ENCODE measurements at regions not wholly inside any gene's neighbourhood (a gene's known extent, or its start where the extent isn't known, plus 50 kb on each side); places are given as distances from the start of the nearest gene placed in this dataset.

- Histone ChIP-seq H3K4me3 (ENCODE audit: low read depth, low read length) (no peak overlapping the region), H3K9me3 (no peaks in the 10 kb centered on the region), H3K4me1 (peaks cover 2% of the 10 kb centered on the region), H3K36me3 (ENCODE audit: control insufficient read depth, insufficient read depth, low read length) (no peaks in the 10 kb centered on the region), H3K27me3 (replicated peaks; ENCODE audit: control insufficient read depth, insufficient read depth, low read length) (no peaks in the 10 kb centered on the region)
- TF ChIP-seq, protein P1, sequence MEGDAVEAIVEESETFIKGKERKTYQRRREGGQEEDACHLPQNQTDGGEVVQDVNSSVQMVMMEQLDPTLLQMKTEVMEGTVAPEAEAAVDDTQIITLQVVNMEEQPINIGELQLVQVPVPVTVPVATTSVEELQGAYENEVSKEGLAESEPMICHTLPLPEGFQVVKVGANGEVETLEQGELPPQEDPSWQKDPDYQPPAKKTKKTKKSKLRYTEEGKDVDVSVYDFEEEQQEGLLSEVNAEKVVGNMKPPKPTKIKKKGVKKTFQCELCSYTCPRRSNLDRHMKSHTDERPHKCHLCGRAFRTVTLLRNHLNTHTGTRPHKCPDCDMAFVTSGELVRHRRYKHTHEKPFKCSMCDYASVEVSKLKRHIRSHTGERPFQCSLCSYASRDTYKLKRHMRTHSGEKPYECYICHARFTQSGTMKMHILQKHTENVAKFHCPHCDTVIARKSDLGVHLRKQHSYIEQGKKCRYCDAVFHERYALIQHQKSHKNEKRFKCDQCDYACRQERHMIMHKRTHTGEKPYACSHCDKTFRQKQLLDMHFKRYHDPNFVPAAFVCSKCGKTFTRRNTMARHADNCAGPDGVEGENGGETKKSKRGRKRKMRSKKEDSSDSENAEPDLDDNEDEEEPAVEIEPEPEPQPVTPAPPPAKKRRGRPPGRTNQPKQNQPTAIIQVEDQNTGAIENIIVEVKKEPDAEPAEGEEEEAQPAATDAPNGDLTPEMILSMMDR (IDR thresholded peaks at IDR 0.05; ENCODE audit: insufficient read depth in 1 of 2, low read depth in 1 of 2, low read length in 1 of 2, severe bottlenecking in 1 of 2, unreplicated experiment in 1 of 2) = no peak
- ChIA-PET CTCF (no interaction called here), POLR2A (no interaction called here)
- BruUV-seq (replicated peaks) = no TSS peak
- Mint-ChIP-seq H3K9me3 (ENCODE audit: unreplicated experiment) (no peaks in the 10 kb centered on the region), H3K36me3 (ENCODE audit: insufficient read depth, unreplicated experiment) (no peaks in the 10 kb centered on the region), H3K4me3 (ENCODE audit: unreplicated experiment) (no peak overlapping the region), H3K27ac (ENCODE audit: unreplicated experiment) (no peak overlapping the region), H3K4me1 (ENCODE audit: low read depth, unreplicated experiment) (peaks cover 3% of the 10 kb centered on the region), H3K27me3 (ENCODE audit: insufficient read depth, unreplicated experiment) (no peaks in the 10 kb centered on the region)
- DNase-seq = no peak
- intact Hi-C loops (cut with micrococcal nuclease; ENCODE audit: unreplicated experiment) = no loop called here
Measured at GRCh38 chrX:116290359-116290758, 119.8 kb downstream of the AGTR2 start.

DNA sequence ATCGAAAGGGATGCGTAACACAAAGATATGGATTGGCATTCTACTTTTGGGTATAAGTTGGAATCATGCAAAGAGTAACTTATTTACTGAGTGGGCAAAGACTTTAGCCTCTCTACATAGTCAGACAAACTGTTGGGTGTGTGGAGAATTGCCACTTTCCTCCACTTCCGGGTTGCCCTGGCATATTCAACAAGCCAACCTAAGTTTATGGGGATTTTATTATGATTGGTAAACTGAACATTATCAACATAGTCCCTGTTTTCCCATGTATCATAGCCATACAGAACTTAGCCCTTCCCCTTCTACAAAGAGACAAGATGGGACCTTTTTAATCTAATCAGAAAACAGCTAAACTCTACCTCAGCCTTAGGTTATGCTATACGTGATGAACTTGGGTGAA is 121.6 kb downstream of the AGTR2 start:
- H3K9me3 Mint-ChIP-seq (ENCODE audit: unreplicated experiment) = no peaks in the 10 kb centered on the region
- H3K4me3 ChIP-seq (ENCODE audit: low read depth, low read length) = no peak overlapping the region
- H3K9me3 ChIP-seq = no peaks in the 10 kb centered on the region
- H3K4me1 ChIP-seq = no peaks in the 10 kb centered on the region
- H3K4me3 Mint-ChIP-seq (ENCODE audit: unreplicated experiment) = no peak overlapping the region
- no peak overlapping the region for H3K27ac Mint-ChIP-seq (ENCODE audit: unreplicated experiment)
- H3K27me3 Mint-ChIP-seq (ENCODE audit: insufficient read depth, unreplicated experiment) = no peaks in the 10 kb centered on the region
- ChIA-PET CTCF (no interaction called here), POLR2A (no interaction called here)
- intact Hi-C loops (cut with micrococcal nuclease; ENCODE audit: unreplicated experiment) = no loop called here
- no peaks in the 10 kb centered on the region for H3K36me3 Mint-ChIP-seq (ENCODE audit: insufficient read depth, unreplicated experiment)
- no peaks in the 10 kb centered on the region for H3K4me1 Mint-ChIP-seq (ENCODE audit: low read depth, unreplicated experiment)
- DNase-seq = no peak
- H3K36me3 ChIP-seq (ENCODE audit: control insufficient read depth, insufficient read depth, low read length) = no peaks in the 10 kb centered on the region
- TF ChIP-seq, protein P1 (IDR thresholded peaks at IDR 0.05; ENCODE audit: insufficient read depth in 1 of 2, low read depth in 1 of 2, low read length in 1 of 2, severe bottlenecking in 1 of 2, unreplicated experiment in 1 of 2) = no peak
- no peaks in the 10 kb centered on the region for H3K27me3 ChIP-seq (replicated peaks; ENCODE audit: control insufficient read depth, insufficient read depth, low read length)
- BruUV-seq (replicated peaks) = no TSS peak

GRCh38 chrX:116298956-116299355 is 128.4 kb downstream of the AGTR2 start:
- no peaks in the 10 kb centered on the region for H3K27me3 Mint-ChIP-seq (ENCODE audit: insufficient read depth, unreplicated experiment)
- no TSS peak for BruUV-seq (replicated peaks)
- TF ChIP-seq, protein P1 (IDR thresholded peaks at IDR 0.05; ENCODE audit: insufficient read depth in 1 of 2, low read depth in 1 of 2, low read length in 1 of 2, severe bottlenecking in 1 of 2, unreplicated experiment in 1 of 2) = no peak
- no peaks in the 10 kb centered on the region for H3K36me3 ChIP-seq (ENCODE audit: control insufficient read depth, insufficient read depth, low read length)
- H3K9me3 Mint-ChIP-seq (ENCODE audit: unreplicated experiment) = no peaks in the 10 kb centered on the region
- CTCF ChIA-PET = no interaction called here
- H3K4me1 ChIP-seq = no peaks in the 10 kb centered on the region
- no peak overlapping the region for H3K27ac Mint-ChIP-seq (ENCODE audit: unreplicated experiment)
- DNase-seq = no peak
- no peaks in the 10 kb centered on the region for H3K36me3 Mint-ChIP-seq (ENCODE audit: insufficient read depth, unreplicated experiment)
- POLR2A ChIA-PET = interaction anchor here (0.5 kb wide), 1 partner anchor 14 kb away, joined by 3 read pairs; no protein-coding TSS in a partner anchor
- H3K4me1 Mint-ChIP-seq (ENCODE audit: low read depth, unreplicated experiment) = no peaks in the 10 kb centered on the region
- no peak overlapping the region for H3K4me3 ChIP-seq (ENCODE audit: low read depth, low read length)
- H3K9me3 ChIP-seq = no peaks in the 10 kb centered on the region
- intact Hi-C loops (cut with micrococcal nuclease; ENCODE audit: unreplicated experiment) = no loop called here
- H3K27me3 ChIP-seq (replicated peaks; ENCODE audit: control insufficient read depth, insufficient read depth, low read length) = no peaks in the 10 kb centered on the region
- no peak overlapping the region for H3K4me3 Mint-ChIP-seq (ENCODE audit: unreplicated experiment)
